G401 (cell line): ENCODE measurements at regions not wholly inside any gene's neighbourhood (a gene's known extent, or its start where the extent isn't known, plus 50 kb on each side); places are given as distances from the start of the nearest gene placed in this dataset.

Source experiments
- DNase-seq: peaks from one replicate; pipeline ENCODE4 v3.0.0-alpha.2; 2015; ENCODE audit warnings: low spot score
- in situ Hi-C: cut with HindIII; loops from 2 replicates; pipeline ENCODE4 v1.10.0; 2016; ENCODE audit warnings: low sequenced_read_pairs, mixed read lengths

- in situ Hi-C loops, result no loop called here
- DNase-seq, result no peak
Measured at GRCh38 chr13:31031482-31031881, 99.0 kb downstream of the TEX26 start.

GRCh38 chr13:31029102-31029501 is 96.6 kb downstream of the TEX26 start:
- in situ Hi-C loops, result no loop called here

GRCh38 chr13:31027136-31027535 is 94.7 kb downstream of the TEX26 start:
- no peak for DNase-seq
- in situ Hi-C loops, result no loop called here

More at GRCh38 chr13:31029102-31029501, 96.6 kb downstream of the TEX26 start:
- no peak for DNase-seq
